ENCODE measurements at regions not wholly inside any gene's neighbourhood (a gene's known extent, or its start where the extent isn't known, plus 50 kb on each side); places are given as distances from the start of the nearest gene placed in this dataset.

DNA sequence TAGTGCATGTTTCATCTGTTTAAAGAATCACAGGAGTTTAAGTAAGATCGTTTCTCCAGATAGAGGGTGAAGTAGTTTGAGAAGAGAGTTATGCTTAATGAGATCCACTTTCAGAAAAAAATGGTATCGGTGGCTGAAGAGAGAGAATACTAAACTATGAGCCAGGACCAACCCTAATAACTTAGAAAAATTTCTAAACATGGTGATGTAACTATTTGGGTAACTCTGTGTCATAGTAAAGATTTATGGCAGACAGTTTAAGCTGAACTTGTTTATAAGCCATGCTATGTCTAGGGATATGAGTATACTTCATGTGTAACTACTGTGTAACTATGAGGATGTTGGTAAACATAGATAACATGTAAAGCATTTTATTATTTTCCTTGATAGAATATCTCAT lies 489.5 kb downstream of the KCNJ2 start:
- no peak overlapping the region for H4K5ac ChIP-seq (ENCODE audit: insufficient read length, low read depth, low read length)
- FAIRE-seq: no peak
- no peak for TF ChIP-seq CTBP2 (IDR thresholded peaks at IDR 0.05; ENCODE audit: borderline replicate concordance, insufficient read depth, insufficient read length, low read length)
- no peak for TF ChIP-seq RAD21 (IDR thresholded peaks at IDR 0.05 in 1 of 2, conservative IDR thresholded peaks at IDR 0.05 in 1 of 2; ENCODE audit: low read depth in 2 of 2, low read length in 2 of 2)
- TF ChIP-seq SP2 (IDR thresholded peaks at IDR 0.05; ENCODE audit: low read length): no peak
- TF ChIP-seq CBX8 (IDR thresholded peaks at IDR 0.05; ENCODE audit: borderline replicate concordance, low read depth, low read length): no peak
- no peak for TF ChIP-seq POU5F1 (IDR thresholded peaks at IDR 0.05; ENCODE audit: low read depth, low read length)
- TF ChIP-seq NANOG (IDR thresholded peaks at IDR 0.05; ENCODE audit: insufficient read depth, low read depth, low read length, poor library complexity, severe bottlenecking): no peak
- no peak for TF ChIP-seq SIRT6 (IDR thresholded peaks at IDR 0.05; ENCODE audit: low read length)
- no peak for TF ChIP-seq PHF8 (conservative IDR thresholded peaks at IDR 0.05; ENCODE audit: low read depth, low read length)
- no peak for TF ChIP-seq CREB1 (IDR thresholded peaks at IDR 0.05)
- no peak for TF ChIP-seq MAFK (IDR thresholded peaks at IDR 0.05; ENCODE audit: low read depth, low read length)
- TF ChIP-seq SRF (IDR thresholded peaks at IDR 0.05; ENCODE audit: low read depth, low read length): no peak
- TF ChIP-seq POLR2A (IDR thresholded peaks at IDR 0.05; ENCODE audit: control extremely low read depth in 1 of 2, low read depth in 2 of 2, low read length in 2 of 2): no peak
- TF ChIP-seq, protein P1, sequence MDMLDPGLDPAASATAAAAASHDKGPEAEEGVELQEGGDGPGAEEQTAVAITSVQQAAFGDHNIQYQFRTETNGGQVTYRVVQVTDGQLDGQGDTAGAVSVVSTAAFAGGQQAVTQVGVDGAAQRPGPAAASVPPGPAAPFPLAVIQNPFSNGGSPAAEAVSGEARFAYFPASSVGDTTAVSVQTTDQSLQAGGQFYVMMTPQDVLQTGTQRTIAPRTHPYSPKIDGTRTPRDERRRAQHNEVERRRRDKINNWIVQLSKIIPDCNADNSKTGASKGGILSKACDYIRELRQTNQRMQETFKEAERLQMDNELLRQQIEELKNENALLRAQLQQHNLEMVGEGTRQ (IDR thresholded peaks at IDR 0.05; ENCODE audit: low read length): no peak
- TF ChIP-seq, protein P2, sequence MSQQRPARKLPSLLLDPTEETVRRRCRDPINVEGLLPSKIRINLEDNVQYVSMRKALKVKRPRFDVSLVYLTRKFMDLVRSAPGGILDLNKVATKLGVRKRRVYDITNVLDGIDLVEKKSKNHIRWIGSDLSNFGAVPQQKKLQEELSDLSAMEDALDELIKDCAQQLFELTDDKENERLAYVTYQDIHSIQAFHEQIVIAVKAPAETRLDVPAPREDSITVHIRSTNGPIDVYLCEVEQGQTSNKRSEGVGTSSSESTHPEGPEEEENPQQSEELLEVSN (IDR thresholded peaks at IDR 0.05): no peak

More for the DNA sequence above, 489.5 kb downstream of the KCNJ2 start:
- Histone ChIP-seq H2BK5ac (ENCODE audit: low read depth, low read length) (no peak overlapping the region), H3K36me3 (ENCODE audit: control insufficient read depth in 2 of 4, insufficient read depth in 4 of 4, low read length in 3 of 4) (no peaks in the 10 kb centered on the region), H3K4me2 (ENCODE audit: insufficient read depth in 1 of 2, low read depth in 2 of 2, low read length in 2 of 2) (no peak overlapping the region), H3K14ac (ENCODE audit: insufficient read length) (no peak overlapping the region), H3K4ac (replicated peaks; ENCODE audit: insufficient read length, low read depth, low read length) (no peak overlapping the region), H4K20me1 (replicated peaks in 1 of 2; ENCODE audit: control insufficient read depth in 1 of 2, insufficient read depth in 2 of 2, low read length in 2 of 2) (no peaks in the 10 kb centered on the region), H3K18ac (ENCODE audit: extremely low read depth, low read length) (no peak overlapping the region), H4K91ac (replicated peaks; ENCODE audit: insufficient read length, low read length) (no peak overlapping the region), H4K8ac (ENCODE audit: extremely low read depth, insufficient read depth, low read length) (no peak overlapping the region), H2BK12ac (ENCODE audit: low read depth, low read length) (no peak overlapping the region), H2BK20ac (ENCODE audit: low read length) (no peak overlapping the region), H3K27ac (ENCODE audit: low read depth, low read length) (no peak overlapping the region), H3K79me2 (ENCODE audit: control insufficient read depth in 1 of 2, insufficient read depth in 2 of 2, low read length in 2 of 2) (no peaks in the 10 kb centered on the region), H3K27me3 (replicated peaks in 1 of 4; ENCODE audit: control insufficient read depth in 3 of 4, extremely low read depth in 1 of 4, insufficient read depth in 3 of 4, low read length in 3 of 4) (no peaks in the 10 kb centered on the region), H3K9ac (replicated peaks in 1 of 4; ENCODE audit: extremely low read depth in 1 of 4, low read depth in 3 of 4, low read length in 3 of 4) (no peak overlapping the region), H3K56ac (replicated peaks; ENCODE audit: insufficient read length, low read depth, low read length) (no peak overlapping the region), H3K23ac (ENCODE audit: insufficient read length) (no peak overlapping the region), H3K79me1 (ENCODE audit: low read depth, low read length) (no peaks in the 10 kb centered on the region), H3K4me3 (ENCODE audit: extremely low read depth in 1 of 4, insufficient read depth in 2 of 4, low read depth in 3 of 4, low read length in 4 of 4) (no peak overlapping the region), H3K4me1 (replicated peaks in 1 of 4; ENCODE audit: control insufficient read depth in 3 of 4, insufficient read depth in 4 of 4, low read length in 3 of 4) (no peaks in the 10 kb centered on the region), H2AFZ (ENCODE audit: low read length) (no peak overlapping the region), H2AK5ac (ENCODE audit: low read depth, low read length) (no peak overlapping the region), H3K9me3 (ENCODE audit: insufficient read depth in 2 of 2, low read depth in 1 of 2, low read length in 1 of 2) (no peaks in the 10 kb centered on the region), H3K23me2 (ENCODE audit: low read depth, low read length) (no peaks in the 10 kb centered on the region), H2BK15ac (ENCODE audit: low read length) (no peak overlapping the region), H2BK120ac (replicated peaks; ENCODE audit: low read depth, low read length) (no peak overlapping the region)
- CTCF ChIA-PET (ENCODE audit: partially characterized antibody): no interaction called here
- no peak for DNase-seq (ENCODE audit: low read depth in 1 of 2, low spot score in 2 of 2)
- POLR2A ChIA-PET (ENCODE audit: partially characterized antibody): no interaction called here
- WGBS, 2 experiments (ENCODE audit: extremely low coverage in 1 of 2, insufficient coverage in 1 of 2, insufficient read length in 1 of 2, insufficient replicate concordance in 2 of 2, low coverage in 1 of 2, low lambda C conversion rate in 2 of 2, missing lambda C conversion rate in 1 of 2): 96% methylated on average over 2 of the region's 2 CpGs; no CpG with 5 or more reads in 1 of the 2 experiments
